Erythroblast (primary cell): ENCODE measurements at regions not wholly inside any gene's neighbourhood (a gene's known extent, or its start where the extent isn't known, plus 50 kb on each side); places are given as distances from the start of the nearest gene placed in this dataset.

Experiments
- GATA1 ChIP-seq: IDR thresholded peaks from 2 replicates; pipeline ENCODE4 v1.6.1; 2011; ENCODE audit warnings: low read depth, mild to moderate bottlenecking, control low read depth, low read length, moderate library complexity
- POLR2A ChIP-seq: IDR thresholded peaks from 2 replicates; pipeline ENCODE4 v1.6.1; 2011; ENCODE audit warnings: mild to moderate bottlenecking, low read length

DNA sequence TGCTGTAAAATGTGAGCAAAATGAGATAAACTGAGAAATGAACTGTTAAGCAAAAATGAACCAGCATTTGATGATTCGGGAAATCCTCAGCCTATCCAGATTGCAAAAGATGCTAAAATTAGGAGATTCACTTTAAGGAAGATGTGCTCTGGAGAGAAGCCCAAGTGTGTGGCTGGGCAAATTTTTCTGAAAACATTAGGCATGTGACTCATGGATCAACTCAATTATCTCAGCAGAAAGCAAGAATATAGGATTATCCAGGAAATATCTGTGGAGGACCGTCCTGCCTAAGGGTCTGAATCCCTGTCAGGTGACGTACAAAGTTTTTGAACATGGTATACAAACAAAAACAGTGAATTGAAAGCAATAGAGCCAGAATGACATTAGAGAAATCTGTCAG is 1268.3 kb upstream of the TMEFF2 start:
- TF ChIP-seq POLR2A (no peak), GATA1 (no peak)
